ENCODE measurements at regions not wholly inside any gene's neighbourhood (a gene's known extent, or its start where the extent isn't known, plus 50 kb on each side); places are given as distances from the start of the nearest gene placed in this dataset.
A peak's percentile ranks its signal among the peaks of the same experiment; 100 is the strongest.

DNA sequence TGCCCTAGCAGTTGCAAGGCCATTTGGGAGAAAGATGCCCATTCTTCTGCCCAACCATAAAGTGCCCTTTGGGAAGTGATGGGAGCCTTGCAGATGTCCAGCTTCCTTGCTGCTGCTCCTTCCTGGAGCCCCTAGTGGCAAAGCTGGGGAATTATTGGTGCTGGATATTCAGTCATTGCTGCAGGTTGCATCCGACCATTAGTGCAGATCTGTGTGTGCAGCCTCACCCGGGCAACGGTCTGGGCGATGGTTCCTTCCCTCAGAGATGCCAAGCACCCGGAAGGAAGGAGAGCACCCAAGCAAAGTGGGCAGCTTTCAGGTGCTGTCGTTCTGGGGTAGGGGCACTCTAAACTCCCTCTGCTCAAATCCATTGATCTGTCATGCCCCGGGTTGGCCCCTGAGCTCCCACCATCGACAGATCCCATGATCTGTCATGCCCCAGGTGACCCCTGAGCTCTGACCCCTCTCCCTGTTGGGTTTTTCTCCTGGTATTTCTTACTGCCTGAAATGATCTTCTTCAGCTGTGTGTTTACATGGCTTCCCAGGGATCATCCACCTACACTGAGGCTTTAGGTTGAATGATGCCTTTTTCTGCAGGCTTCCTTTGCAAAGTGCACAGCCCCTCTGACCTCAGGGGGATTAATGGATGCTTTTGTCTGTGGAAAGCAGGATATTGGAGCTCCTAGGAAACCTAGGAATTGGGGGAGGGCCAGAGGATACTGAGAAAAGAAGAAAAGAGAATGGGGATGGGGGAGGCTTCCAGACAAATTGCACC lies 467.5 kb downstream of the PTPRU start:
- H3K36me3 Mint-ChIP-seq (ENCODE audit: low read depth): no peaks in the 10 kb centered on the region
- peaks cover 56% of the 10 kb centered on the region for H3K27me3 Mint-ChIP-seq (ENCODE audit: low read depth)
- TF ChIP-seq, protein P1, sequence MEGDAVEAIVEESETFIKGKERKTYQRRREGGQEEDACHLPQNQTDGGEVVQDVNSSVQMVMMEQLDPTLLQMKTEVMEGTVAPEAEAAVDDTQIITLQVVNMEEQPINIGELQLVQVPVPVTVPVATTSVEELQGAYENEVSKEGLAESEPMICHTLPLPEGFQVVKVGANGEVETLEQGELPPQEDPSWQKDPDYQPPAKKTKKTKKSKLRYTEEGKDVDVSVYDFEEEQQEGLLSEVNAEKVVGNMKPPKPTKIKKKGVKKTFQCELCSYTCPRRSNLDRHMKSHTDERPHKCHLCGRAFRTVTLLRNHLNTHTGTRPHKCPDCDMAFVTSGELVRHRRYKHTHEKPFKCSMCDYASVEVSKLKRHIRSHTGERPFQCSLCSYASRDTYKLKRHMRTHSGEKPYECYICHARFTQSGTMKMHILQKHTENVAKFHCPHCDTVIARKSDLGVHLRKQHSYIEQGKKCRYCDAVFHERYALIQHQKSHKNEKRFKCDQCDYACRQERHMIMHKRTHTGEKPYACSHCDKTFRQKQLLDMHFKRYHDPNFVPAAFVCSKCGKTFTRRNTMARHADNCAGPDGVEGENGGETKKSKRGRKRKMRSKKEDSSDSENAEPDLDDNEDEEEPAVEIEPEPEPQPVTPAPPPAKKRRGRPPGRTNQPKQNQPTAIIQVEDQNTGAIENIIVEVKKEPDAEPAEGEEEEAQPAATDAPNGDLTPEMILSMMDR (IDR thresholded peaks at IDR 0.05; ENCODE audit: unreplicated experiment in 3 of 3): peak; percentile 72 to 80 (median 75)

DNA sequence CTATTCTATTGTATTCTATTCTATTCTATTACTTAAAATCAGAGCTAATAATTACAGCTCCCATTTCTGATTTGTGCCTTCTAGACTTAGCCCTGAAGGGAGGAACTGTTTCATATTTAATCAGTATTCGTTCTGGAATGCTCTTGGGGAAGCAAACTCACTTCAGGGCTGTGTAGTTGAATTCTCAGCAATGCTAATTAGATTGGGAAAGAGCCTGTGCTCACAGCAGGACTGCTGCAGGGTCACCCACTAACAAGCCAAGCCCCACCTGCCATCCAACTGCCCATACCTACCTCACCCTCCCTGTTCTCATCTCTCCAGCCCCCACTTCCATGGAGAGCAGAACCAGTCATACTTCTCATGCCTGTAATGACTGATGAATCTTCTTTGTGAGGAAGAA lies 464.2 kb downstream of the PTPRU start:
- Mint-ChIP-seq H3K9me3 (no peaks in the 10 kb centered on the region), H3K27ac (no peak overlapping the region), H3K27me3 (ENCODE audit: low read depth) (peaks cover 42% of the 10 kb centered on the region), H3K4me3 (no peak overlapping the region), H3K36me3 (ENCODE audit: low read depth) (no peaks in the 10 kb centered on the region), H3K4me1 (peaks cover 15% of the 10 kb centered on the region)
- TF ChIP-seq, protein P1 (IDR thresholded peaks at IDR 0.05; ENCODE audit: unreplicated experiment in 3 of 3): no peak

More for the DNA sequence above, 467.5 kb downstream of the PTPRU start:
- peaks cover 20% of the 10 kb centered on the region for H3K4me1 Mint-ChIP-seq
- no peaks in the 10 kb centered on the region for H3K9me3 Mint-ChIP-seq
- no peak overlapping the region for H3K27ac Mint-ChIP-seq
- H3K4me3 Mint-ChIP-seq: no peak overlapping the region

DNA sequence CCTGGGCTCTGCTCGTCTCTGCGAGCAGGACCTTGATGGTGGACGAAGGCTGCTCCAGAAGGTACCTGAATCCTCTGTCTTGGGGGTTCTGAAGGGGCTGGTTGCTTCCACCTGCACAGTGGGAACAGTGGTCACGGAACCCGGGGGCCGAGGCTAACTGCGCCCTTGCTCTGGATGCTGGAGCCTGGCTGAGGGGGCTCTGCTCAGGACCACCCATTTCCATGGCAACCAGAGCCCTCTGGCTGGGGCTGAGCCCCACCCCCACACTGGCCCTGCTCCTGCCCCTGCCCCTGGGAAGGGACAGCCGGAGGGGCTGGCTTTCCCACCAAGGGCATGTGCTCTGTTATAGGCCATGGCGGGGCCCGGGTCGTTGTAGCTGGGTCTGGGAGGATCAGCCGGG lies 462.3 kb downstream of the PTPRU start:
- Mint-ChIP-seq H3K4me1 (peaks cover 15% of the 10 kb centered on the region), H3K27ac (no peak overlapping the region), H3K27me3 (ENCODE audit: low read depth) (peaks cover 33% of the 10 kb centered on the region), H3K9me3 (peaks cover 2% of the 10 kb centered on the region), H3K4me3 (no peak overlapping the region), H3K36me3 (ENCODE audit: low read depth) (peaks cover 2% of the 10 kb centered on the region)
- TF ChIP-seq, protein P1 (IDR thresholded peaks at IDR 0.05; ENCODE audit: unreplicated experiment in 3 of 3): no peak

DNA sequence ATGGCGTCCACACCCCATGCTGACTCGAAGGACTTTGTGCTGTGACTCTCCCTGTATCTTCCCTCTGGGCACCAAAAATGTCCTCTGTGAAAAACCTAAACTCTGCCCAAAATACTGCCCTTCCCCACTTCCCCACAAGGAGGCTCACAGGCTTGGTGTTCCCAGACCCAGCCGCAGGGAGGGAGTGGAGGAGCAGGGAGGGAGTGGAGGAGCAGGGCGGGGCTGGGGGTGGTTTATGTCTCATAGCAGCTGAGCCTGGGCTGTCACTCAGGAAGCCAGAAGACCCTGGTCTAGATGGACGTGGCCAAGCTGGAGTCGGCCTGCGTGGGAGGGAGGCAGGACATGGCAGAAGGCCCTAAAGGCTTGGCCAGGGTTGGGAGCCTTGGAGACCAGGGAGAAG lies 461.7 kb downstream of the PTPRU start:
- Mint-ChIP-seq H3K4me3 (no peak overlapping the region), H3K27me3 (ENCODE audit: low read depth) (peaks cover 29% of the 10 kb centered on the region), H3K4me1 (peaks cover 15% of the 10 kb centered on the region), H3K36me3 (ENCODE audit: low read depth) (peaks cover 3% of the 10 kb centered on the region), H3K27ac (peak overlapping the region in 2 of 3 experiments; percentile 21 to 28), H3K9me3 (peaks cover 7% of the 10 kb centered on the region)
- TF ChIP-seq, protein P1 (IDR thresholded peaks at IDR 0.05; ENCODE audit: unreplicated experiment in 3 of 3): peak; percentile 38 to 55 (median 44)

DNA sequence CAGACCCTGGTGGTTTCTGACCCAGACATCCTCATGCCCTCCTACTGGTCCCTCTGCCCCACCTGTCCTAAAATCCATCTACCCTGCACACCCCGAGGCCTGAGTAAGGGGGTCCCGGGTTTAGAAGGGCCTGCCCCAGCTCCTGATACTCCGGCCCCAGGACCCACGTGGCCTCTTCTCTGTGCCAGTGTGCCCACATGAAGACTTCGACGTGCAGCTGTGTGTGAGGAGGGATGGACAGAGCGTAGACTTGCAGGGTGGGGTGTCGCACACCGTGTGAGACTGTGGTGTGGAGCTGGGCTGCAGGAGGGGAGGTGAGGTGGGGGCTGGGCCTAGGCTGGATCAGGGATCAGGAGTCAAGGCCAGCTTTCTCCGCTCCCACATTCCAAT lies 461.1 kb downstream of the PTPRU start:
- Mint-ChIP-seq H3K27me3 (ENCODE audit: low read depth) (peaks cover 24% of the 10 kb centered on the region), H3K9me3 (peaks cover 7% of the 10 kb centered on the region)

More for the DNA sequence above, 461.1 kb downstream of the PTPRU start:
- TF ChIP-seq, protein P1 (IDR thresholded peaks at IDR 0.05; ENCODE audit: unreplicated experiment in 3 of 3): no peak
- peak overlapping the region in 1 of 3 experiments; percentile 28 for H3K27ac Mint-ChIP-seq
- peaks cover 3% of the 10 kb centered on the region for H3K36me3 Mint-ChIP-seq (ENCODE audit: low read depth)
- H3K4me3 Mint-ChIP-seq: no peak overlapping the region
- H3K4me1 Mint-ChIP-seq: peaks cover 15% of the 10 kb centered on the region
